GM23248 (cell line): ENCODE measurements at regions not wholly inside any gene's neighbourhood (a gene's known extent, or its start where the extent isn't known, plus 50 kb on each side); places are given as distances from the start of the nearest gene placed in this dataset.

Source experiments
- DNase-seq: peaks from one replicate; pipeline ENCODE4 v3.0.0-alpha.2; 2015
- H2AFZ ChIP-seq: fragments of 200-600 bp; sonication (generic); 2 replicates; pipeline ENCODE4 v1.6.1; 2016; ENCODE audit warnings: antibody characterized with exemption
- H3F3A ChIP-seq: fragments of 200-600 bp; sonication (generic); 2 replicates; pipeline ENCODE4 v1.6.1; 2016; ENCODE audit warnings: mild to moderate bottlenecking, antibody characterized with exemption, mixed run types; ENCODE audit not compliant: insufficient read depth
- H3K27ac ChIP-seq: fragments of 200-600 bp; sonication (generic); 2 replicates; pipeline ENCODE4 v1.5.1; 2016; ENCODE audit warnings: mild to moderate bottlenecking
- H3K27me3 ChIP-seq: fragments of 200-600 bp; sonication (generic); replicated peaks from 2 replicates; pipeline ENCODE4 v1.6.1; 2016; ENCODE audit warnings: mild to moderate bottlenecking; ENCODE audit not compliant: insufficient read depth
- H3K36me3 ChIP-seq: fragments of 200-600 bp; sonication (generic); 2 replicates; pipeline ENCODE4 v1.6.1; 2016; ENCODE audit warnings: low read depth, mild to moderate bottlenecking
- H3K4me1 ChIP-seq: fragments of 200-600 bp; sonication (generic); 2 replicates; pipeline ENCODE4 v1.6.1; 2016; ENCODE audit warnings: mild to moderate bottlenecking; ENCODE audit not compliant: insufficient read depth
- H3K4me2 ChIP-seq: fragments of 200-600 bp; sonication (generic); one replicate; pipeline ENCODE4 v1.6.1; 2016; ENCODE audit warnings: mild to moderate bottlenecking; ENCODE audit not compliant: unreplicated experiment
- H3K4me3 ChIP-seq: fragments of 200-600 bp; sonication (generic); 2 replicates; pipeline ENCODE4 v1.5.1; 2016; ENCODE audit warnings: mild to moderate bottlenecking
- H3K79me2 ChIP-seq: fragments of 200-600 bp; sonication (generic); 2 replicates; pipeline ENCODE4 v1.6.1; 2016; ENCODE audit warnings: mild to moderate bottlenecking; ENCODE audit not compliant: insufficient read depth
- H3K9ac ChIP-seq: fragments of 200-600 bp; sonication (generic); 2 replicates; pipeline ENCODE4 v1.6.1; 2016; ENCODE audit warnings: mild to moderate bottlenecking
- H3K9me2 ChIP-seq: fragments of 200-600 bp; sonication (generic); 2 replicates; pipeline ENCODE4 v1.6.1; 2016; ENCODE audit warnings: mixed run types, mild to moderate bottlenecking, moderate library complexity; ENCODE audit not compliant: insufficient read depth
- H3K9me3 ChIP-seq: fragments of 200-600 bp; sonication (generic); one replicate; pipeline ENCODE4 v1.6.1; 2017; ENCODE audit warnings: low read depth
- H4K20me1 ChIP-seq: fragments of 200-600 bp; sonication (generic); 2 replicates; pipeline ENCODE4 v1.6.0; 2016; ENCODE audit not compliant: insufficient read depth
- EZH2 ChIP-seq: fragments of 200-600 bp; sonication (generic); IDR thresholded peaks from 2 replicates; pipeline ENCODE4 v1.6.1; 2018; ENCODE audit warnings: antibody characterized with exemption, mild to moderate bottlenecking; ENCODE audit not compliant: insufficient read depth, poor library complexity, severe bottlenecking
- EZH2phosphoT487 ChIP-seq: fragments of 200-600 bp; sonication (generic); IDR thresholded peaks from 2 replicates; pipeline ENCODE4 v1.6.1; 2018; ENCODE audit warnings: antibody characterized with exemption, moderate library complexity, mild to moderate bottlenecking, low read depth; ENCODE audit not compliant: insufficient read depth
- WGBS, 2 experiments: methylation state at CpG; one replicate each; pipeline ENCODE4 v1.1.6; 2015 to 2017; ENCODE audit warnings: low lambda C conversion rate in 2 of 2, low coverage in 1 of 2; ENCODE audit errors: missing lambda C conversion rate in 2 of 2; 5-methylcytosine and 5-hydroxymethylcytosine counted together
- in situ Hi-C: fragments of 300-500 bp; cut with MboI; formaldehyde crosslinking; loops from 2 replicates; pipeline ENCODE4 v1.15.0; 2020

GRCh38 chr7:25864943-25865751 is 286.9 kb upstream of the NFE2L3 start:
- Histone ChIP-seq H3F3A (peaks cover 8% of the 10 kb centered on the region), H3K9me2 (no peaks in the 10 kb centered on the region), H3K9ac (no peak overlapping the region), H3K4me1 (0 out of 2 replicates have a peak, but pooled peaks cover 4% of the 10 kb centered on the region), H2AFZ (no peak overlapping the region), H3K4me2 (no peak overlapping the region), H4K20me1 (no peaks in the 10 kb centered on the region), H3K79me2 (no peaks in the 10 kb centered on the region), H3K27ac (no peak overlapping the region), H3K27me3 (peaks cover 69% of the 10 kb centered on the region), H3K4me3 (no peak overlapping the region), H3K36me3 (no peaks in the 10 kb centered on the region), H3K9me3 (no peaks in the 10 kb centered on the region)
- WGBS, 2 experiments: 57 to 59% methylated on average over 3 of the region's 3 CpGs
- in situ Hi-C loops: loop anchor here (10.0 kb wide), 1 partner anchor 1290 kb away; the partner anchor contains the start of genes HOXA3 and HOXA7
- peak; percentile 33 for TF ChIP-seq EZH2
- TF ChIP-seq EZH2phosphoT487: 0 out of 2 replicates have a peak, but pooled peaks have one; percentile 49
- DNase-seq: no peak

- H3K27me3 ChIP-seq: peaks cover 83% of the 10 kb centered on the region
- no peak overlapping the region for H3K9ac ChIP-seq
- H3K9me3 ChIP-seq: no peaks in the 10 kb centered on the region
- no peak overlapping the region for H2AFZ ChIP-seq
- no peak for TF ChIP-seq EZH2phosphoT487
- TF ChIP-seq EZH2: no peak
- no peak overlapping the region for H3K27ac ChIP-seq
- H3F3A ChIP-seq: no peaks in the 10 kb centered on the region
- in situ Hi-C loops: loop anchor here (10.0 kb wide), 1 partner anchor 1286 kb away; the partner anchor contains the start of genes HOXA3 and HOXA7
- H3K4me2 ChIP-seq: no peak overlapping the region
- no peaks in the 10 kb centered on the region for H3K79me2 ChIP-seq
- H4K20me1 ChIP-seq: no peaks in the 10 kb centered on the region
- no peaks in the 10 kb centered on the region for H3K36me3 ChIP-seq
- DNase-seq: no peak
- H3K4me1 ChIP-seq: no peaks in the 10 kb centered on the region
- no peak overlapping the region for H3K4me3 ChIP-seq
- 58 to 84% methylated on average over 1 of the region's 1 CpG for WGBS, 2 experiments
- no peaks in the 10 kb centered on the region for H3K9me2 ChIP-seq
These were observed 283.5 kb upstream of the NFE2L3 start for GRCh38 chr7:25868509-25868908.

- no peaks in the 10 kb centered on the region for H3K4me1 ChIP-seq
- no peak overlapping the region for H3K27ac ChIP-seq
- H3K9me2 ChIP-seq: no peaks in the 10 kb centered on the region
- H3K27me3 ChIP-seq: peaks cover 67% of the 10 kb centered on the region
- DNase-seq: no peak
- no peak overlapping the region for H3K4me3 ChIP-seq
- H2AFZ ChIP-seq: no peak overlapping the region
- H3F3A ChIP-seq: no peaks in the 10 kb centered on the region
- in situ Hi-C loops: no loop called here
- H3K9me3 ChIP-seq: no peaks in the 10 kb centered on the region
- no peak for TF ChIP-seq EZH2
- TF ChIP-seq EZH2phosphoT487: no peak
- no peak overlapping the region for H3K9ac ChIP-seq
- no peak overlapping the region for H3K4me2 ChIP-seq
- no peaks in the 10 kb centered on the region for H3K36me3 ChIP-seq
- H4K20me1 ChIP-seq: no peaks in the 10 kb centered on the region
- no peaks in the 10 kb centered on the region for H3K79me2 ChIP-seq
- WGBS, 2 experiments: 73 to 78% methylated on average over 3 of the region's 3 CpGs
These were observed 281.4 kb upstream of the NFE2L3 start for GRCh38 chr7:25870574-25870973.

GRCh38 chr7:25876092-25876491 is 275.9 kb upstream of the NFE2L3 start:
- Histone ChIP-seq H3K27me3 (peaks cover 37% of the 10 kb centered on the region), H3K36me3 (no peaks in the 10 kb centered on the region), H3K27ac (no peak overlapping the region), H3K79me2 (no peaks in the 10 kb centered on the region), H4K20me1 (no peaks in the 10 kb centered on the region), H3K9ac (no peak overlapping the region), H3K4me3 (no peak overlapping the region), H2AFZ (no peak overlapping the region), H3F3A (no peaks in the 10 kb centered on the region), H3K9me3 (no peaks in the 10 kb centered on the region), H3K9me2 (no peaks in the 10 kb centered on the region), H3K4me2 (no peak overlapping the region), H3K4me1 (no peaks in the 10 kb centered on the region)
- no peak for DNase-seq
- no peak for TF ChIP-seq EZH2phosphoT487
- no peak for TF ChIP-seq EZH2
- WGBS, 2 experiments: 47 to 53% methylated on average over 3 of the region's 3 CpGs
- in situ Hi-C loops: no loop called here
